ENCODE measurements at regions not wholly inside any gene's neighbourhood (a gene's known extent, or its start where the extent isn't known, plus 50 kb on each side); places are given as distances from the start of the nearest gene placed in this dataset.

GRCh38 chr18:29644276-29644675 lies 1398.3 kb downstream of the DSC3 start:
- DNase-seq, result no peak

DNA sequence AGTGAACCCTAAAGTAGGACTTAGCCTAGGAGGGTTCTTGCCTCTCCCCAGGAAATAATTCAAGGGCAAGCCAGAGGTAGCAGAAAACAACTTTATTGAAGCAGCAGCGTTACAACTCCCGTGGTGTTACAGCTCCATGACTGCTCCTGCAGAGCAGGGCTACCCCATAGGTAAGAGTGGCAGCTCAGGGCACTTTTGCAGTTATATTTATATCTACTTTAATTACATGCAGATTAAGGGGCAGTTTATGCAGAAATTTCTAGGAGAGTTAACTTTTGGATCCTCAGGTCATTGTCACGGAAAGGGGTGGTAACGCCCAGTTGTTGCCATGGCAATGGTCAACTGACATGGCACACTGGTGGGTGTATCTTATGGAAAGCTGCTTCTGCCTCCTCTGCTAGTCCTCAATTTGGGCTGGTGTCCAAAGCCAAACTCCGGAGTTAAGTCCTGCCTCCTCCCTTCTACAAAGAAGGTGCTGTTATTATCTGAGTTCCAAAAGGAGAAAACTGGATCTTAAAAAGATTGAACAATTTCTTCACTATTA lies 1413.0 kb downstream of the DSC3 start:
- DNase-seq, result no peak

GRCh38 chr18:29626094-29626493 lies 1416.4 kb downstream of the DSC3 start:
- no peak for DNase-seq

DNA sequence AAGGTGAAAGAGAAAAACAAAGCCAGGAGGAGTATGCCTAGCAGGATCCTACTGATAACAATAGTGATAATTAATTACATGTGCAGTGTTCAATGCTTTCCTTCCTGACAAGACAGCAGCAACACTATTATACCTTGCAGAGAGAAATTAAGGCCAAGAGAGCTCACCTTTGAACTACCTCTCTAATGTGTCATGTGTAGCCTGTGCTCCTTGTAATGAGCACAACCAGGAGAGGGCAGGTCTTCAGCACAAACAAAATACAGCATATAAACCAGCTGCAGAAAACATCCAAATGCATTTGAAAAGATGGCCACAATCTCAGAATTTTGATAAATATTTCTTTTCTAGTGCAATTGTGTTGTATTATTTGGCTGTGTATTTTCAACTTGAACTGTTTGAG lies 1425.7 kb downstream of the DSC3 start:
- no peak for DNase-seq

- DNase-seq, result no peak
Measured at GRCh38 chr18:29608982-29609381, 1432.1 kb upstream of the CDH2 start.

- DNase-seq, result no peak
Measured at GRCh38 chr18:29605365-29605764, 1428.4 kb upstream of the CDH2 start.

- DNase-seq, result no peak
Measured at GRCh38 chr18:29596959-29597358, 1420.0 kb upstream of the CDH2 start.

- no peak for DNase-seq
Measured at GRCh38 chr18:29594493-29594892, 1417.6 kb upstream of the CDH2 start.

GRCh38 chr18:29588446-29589100 lies 1411.6 kb upstream of the CDH2 start:
- no peak for DNase-seq

GRCh38 chr18:29586210-29586609 lies 1409.3 kb upstream of the CDH2 start:
- no peak for DNase-seq

DNA sequence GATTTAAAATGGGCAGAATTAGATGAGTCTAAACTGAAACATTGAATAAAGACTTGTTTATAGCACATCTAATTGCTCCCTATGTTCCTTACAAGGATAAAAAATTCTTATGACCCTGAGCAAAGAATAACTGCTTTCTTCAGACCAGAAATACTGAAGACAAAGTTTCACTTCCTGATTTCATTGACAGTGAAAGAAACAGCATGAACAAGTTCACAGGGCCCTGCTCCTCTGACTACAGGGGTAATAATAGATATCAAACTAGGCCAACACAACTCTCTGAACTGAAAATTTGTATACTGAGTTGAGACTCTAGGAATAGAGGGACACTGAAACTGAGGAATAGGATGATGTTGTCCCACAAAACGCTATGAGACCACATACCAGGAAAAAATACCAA lies 1383.3 kb upstream of the CDH2 start:
- no peak for DNase-seq

GRCh38 chr18:29556070-29556469 lies 1379.1 kb upstream of the CDH2 start:
- no peak for DNase-seq

DNA sequence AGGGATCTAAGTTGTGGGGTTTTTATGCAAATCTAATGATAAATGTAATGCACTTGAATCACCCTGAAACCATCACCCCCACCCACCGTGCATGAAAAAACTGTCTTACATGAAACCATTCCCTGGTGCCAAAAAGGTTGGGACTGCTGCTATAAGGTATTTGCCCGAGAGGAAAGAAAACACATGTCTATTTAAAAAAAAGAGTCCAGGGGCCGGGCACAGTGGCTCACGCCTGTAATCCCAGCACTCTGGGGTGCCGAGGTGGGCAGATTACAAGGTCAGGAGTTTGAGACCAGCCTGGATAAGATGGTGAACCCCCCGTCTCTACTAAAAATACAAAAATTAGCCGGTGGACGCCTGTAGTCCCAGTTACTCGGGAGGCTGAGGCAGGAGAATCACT lies 1372.8 kb upstream of the CDH2 start:
- DNase-seq, result no peak

DNA sequence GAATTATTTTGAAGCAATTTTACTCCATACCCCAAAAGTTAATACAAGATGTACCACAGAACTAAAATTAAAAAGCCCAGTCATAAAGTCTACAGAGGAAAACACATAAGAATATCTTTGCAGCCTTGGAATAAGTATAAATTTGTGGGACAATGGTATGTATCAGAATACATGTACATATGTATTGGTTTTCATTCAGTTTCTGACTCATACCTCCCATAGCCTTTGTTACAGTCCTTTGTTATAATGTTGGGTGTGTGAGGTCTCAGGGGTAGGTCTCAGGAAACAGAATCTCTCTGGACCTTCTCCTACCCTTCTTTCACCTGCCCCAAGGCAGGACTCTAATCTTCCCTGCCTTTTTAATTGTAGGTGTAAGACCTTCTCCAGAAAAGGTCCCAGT lies 1370.7 kb upstream of the CDH2 start:
- no peak for DNase-seq

- no peak for DNase-seq
Measured at GRCh38 chr18:29540548-29540947, 1363.6 kb upstream of the CDH2 start.

DNA sequence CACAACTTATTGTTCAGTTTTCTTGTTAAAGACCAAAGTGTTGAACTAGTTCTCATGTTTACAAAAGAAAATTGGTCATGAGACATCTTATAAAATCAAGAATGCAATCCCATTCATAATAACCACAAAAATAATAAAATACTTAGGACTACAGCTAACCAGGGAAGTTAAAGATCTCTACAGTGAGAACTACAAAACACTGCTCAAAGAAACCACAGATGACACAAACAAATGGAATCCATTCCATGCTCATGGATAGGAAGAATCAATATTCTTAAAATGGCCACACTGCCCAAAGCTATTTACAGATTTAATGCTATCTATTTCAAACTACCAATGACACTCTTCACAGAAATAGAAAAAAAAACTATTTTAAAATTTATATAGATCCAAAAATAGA lies 1354.8 kb upstream of the CDH2 start:
- no peak for DNase-seq

DNA sequence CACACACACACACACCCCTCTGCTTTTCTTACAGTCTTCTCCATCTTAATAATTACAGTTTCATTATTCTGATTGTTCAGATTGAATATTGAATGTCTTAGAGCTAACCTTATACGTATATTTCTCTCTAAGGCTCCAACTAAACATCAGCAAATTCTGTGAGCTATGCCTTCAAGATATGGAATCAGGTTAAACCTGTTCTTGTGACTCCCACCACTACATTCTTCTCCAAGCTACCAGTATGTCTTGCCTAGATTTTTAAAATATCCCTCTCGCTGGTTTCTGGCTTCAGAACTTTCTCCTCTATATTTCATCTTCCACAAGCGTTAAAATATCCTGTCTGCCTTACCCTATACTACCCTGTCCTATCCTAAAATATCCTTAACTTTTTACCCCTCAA lies 1346.4 kb upstream of the CDH2 start:
- no peak for DNase-seq

DNA sequence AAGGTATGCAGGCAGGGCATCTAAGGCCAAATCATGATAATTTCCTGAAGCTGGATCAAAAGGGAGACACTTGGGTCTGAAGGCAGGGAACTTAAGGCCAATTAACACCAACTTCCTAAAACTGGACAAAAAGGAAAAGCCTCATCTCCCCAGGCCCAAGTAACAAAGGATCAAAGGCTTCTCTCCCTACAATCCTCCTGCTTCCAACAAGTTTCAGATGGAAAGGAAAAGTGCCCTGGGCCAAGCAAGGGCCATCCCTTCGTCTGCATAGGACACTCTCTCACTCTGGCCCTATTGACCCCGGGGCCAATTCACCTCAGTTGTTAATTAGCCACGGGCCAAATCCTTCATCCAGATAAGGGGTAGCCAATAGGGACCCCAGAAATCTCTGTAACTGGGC lies 1335.8 kb upstream of the CDH2 start:
- DNase-seq, result no peak

- no peak for DNase-seq
Measured at GRCh38 chr18:29512203-29512602, 1335.3 kb upstream of the CDH2 start.

DNA sequence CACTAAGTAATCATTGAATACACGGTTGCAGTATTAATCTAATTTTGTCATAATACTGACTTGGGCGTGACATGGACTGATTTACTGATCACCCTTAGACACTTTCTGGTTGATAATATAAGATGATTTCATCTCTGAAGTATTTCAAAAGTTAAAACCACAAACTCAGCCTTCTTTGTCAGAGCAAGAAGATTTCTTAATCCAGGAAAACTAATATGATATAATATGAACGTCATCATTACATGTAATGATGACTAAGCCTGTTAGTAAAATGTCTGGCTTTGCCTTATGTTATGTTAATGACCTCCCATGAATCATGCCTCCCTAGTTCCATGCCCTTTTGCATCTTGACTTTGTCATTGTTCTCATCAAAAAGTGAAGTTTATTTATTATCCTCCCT lies 1325.0 kb upstream of the CDH2 start:
- no peak for DNase-seq

DNA sequence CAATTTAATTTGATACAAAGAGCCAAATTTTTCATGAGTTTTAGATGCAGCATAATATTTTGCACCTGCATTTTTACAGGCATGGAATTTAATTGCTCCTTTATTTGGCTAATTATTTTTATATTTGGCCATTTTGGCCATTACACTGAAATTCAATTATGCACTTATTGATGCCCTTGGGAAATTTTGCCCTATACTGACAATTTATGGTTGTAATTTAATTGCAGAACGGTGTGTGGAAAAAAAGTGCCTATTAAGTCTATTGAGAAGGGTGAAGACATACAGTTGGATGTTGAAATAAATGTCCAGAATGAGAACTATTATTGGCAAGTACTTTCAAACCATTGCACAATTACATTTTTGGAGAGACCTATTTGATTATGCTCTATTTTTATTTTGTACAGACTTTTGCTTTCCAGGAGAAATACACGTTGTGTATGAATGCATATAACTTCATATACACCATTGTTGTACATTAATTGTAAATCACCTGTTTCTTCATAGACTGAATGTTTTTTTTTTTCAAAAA lies 1319.3 kb upstream of the CDH2 start:
- DNase-seq, result no peak

- no peak for DNase-seq
Measured at GRCh38 chr18:29494371-29494770, 1317.4 kb upstream of the CDH2 start.

DNA sequence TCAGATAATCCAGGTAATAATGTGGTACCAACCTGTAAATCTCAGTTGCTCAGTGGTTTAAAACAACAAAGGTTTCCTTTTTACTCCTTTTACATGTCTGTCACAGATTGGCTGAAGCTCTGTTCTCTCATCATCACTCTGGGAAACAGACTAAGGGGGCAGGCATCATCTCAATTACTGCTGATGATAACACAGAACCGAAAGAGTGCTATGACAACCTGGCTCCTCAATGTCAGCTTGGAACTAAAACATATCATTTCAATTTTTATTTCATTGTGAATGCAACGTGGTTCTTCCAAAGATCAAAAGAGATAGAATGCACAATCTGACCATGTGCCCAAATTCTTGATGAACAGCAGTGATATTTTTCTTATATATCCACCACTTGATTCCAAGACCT lies 1315.0 kb upstream of the CDH2 start:
- DNase-seq, result no peak

GRCh38 chr18:29488617-29489016 lies 1311.7 kb upstream of the CDH2 start:
- DNase-seq, result no peak

- no peak for DNase-seq
Measured at GRCh38 chr18:29465526-29465925, 1288.6 kb upstream of the CDH2 start.

Measured in DMS153 (cell line).